ENCODE measurements at regions not wholly inside any gene's neighbourhood (a gene's known extent, or its start where the extent isn't known, plus 50 kb on each side); places are given as distances from the start of the nearest gene placed in this dataset.
"Not testable (repeated sequence)": the region's sequence is repeated elsewhere in the genome, so short reads cannot be mapped to it uniquely, and the experiment has no call there.

DNA sequence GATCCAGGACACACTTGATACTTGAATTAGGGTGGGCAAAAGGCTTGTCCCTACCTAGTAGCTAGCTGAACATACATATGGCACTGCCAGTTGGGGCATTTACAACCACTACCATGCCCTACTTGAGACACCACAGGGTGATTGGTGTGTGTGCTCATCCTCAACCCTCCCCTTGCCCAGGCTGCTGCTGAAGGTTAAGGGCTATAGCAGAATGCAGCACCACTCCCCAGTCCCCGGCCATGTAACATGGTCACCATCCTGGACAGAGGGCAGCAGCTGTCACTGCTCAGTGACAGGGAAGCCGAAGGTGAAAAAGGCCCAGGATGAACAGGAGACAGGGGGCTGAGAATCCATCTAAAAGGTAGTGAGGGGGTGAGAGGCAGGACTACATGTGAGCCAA lies 273.9 kb upstream of the SGCD start:
- no peak for DNase-seq (ENCODE audit: low read depth, low spot score)
- H3K27ac ChIP-seq, result no peak overlapping the region

DNA sequence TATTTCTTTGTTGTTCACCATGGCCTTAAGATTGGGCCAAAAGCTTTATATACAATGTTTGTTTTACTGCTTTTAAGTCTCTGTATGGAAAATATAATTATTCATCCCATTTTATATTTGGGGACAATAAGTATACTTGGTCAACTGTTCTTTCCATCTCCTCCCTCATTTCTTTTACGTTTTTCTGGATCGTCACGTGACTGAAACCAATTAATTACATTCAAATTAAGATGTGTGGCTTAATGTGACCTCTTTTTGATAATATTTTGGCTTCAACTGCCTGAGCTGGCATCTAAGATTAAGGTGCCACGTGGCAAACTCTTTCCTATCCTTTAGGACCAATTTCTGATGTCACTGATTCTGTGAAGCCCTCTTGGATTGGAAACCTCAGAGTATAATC lies 250.1 kb upstream of the SGCD start:
- no peak for DNase-seq (ENCODE audit: low read depth, low spot score)
- no peak overlapping the region for H3K27ac ChIP-seq

DNA sequence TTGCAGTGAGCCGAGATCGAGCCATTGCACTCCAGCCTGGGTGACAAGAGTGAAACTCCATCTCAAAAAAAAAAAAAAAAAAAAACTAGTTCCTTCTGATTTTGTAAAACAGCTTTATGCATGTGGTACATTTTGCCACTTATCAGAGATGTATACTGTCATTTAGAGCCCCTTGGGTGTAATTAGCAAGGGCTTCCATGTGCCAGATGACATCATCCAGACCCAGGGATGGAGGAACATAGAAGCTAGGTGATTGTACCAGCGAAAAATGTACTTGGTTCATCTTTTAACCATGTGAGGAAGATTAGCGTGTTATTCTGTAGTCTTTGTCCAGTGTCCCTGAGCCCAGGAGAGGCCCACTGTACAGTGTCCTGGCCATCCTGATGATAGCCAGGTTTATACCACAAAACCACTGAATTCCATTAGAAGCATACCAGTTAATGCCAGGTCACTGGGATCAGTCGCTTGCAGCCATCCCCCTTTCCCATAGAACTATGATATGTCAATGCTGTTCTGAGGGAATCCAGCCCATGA lies 239.3 kb upstream of the SGCD start:
- no peak for DNase-seq (ENCODE audit: low read depth, low spot score)
- H3K27ac ChIP-seq, result no peak overlapping the region

DNA sequence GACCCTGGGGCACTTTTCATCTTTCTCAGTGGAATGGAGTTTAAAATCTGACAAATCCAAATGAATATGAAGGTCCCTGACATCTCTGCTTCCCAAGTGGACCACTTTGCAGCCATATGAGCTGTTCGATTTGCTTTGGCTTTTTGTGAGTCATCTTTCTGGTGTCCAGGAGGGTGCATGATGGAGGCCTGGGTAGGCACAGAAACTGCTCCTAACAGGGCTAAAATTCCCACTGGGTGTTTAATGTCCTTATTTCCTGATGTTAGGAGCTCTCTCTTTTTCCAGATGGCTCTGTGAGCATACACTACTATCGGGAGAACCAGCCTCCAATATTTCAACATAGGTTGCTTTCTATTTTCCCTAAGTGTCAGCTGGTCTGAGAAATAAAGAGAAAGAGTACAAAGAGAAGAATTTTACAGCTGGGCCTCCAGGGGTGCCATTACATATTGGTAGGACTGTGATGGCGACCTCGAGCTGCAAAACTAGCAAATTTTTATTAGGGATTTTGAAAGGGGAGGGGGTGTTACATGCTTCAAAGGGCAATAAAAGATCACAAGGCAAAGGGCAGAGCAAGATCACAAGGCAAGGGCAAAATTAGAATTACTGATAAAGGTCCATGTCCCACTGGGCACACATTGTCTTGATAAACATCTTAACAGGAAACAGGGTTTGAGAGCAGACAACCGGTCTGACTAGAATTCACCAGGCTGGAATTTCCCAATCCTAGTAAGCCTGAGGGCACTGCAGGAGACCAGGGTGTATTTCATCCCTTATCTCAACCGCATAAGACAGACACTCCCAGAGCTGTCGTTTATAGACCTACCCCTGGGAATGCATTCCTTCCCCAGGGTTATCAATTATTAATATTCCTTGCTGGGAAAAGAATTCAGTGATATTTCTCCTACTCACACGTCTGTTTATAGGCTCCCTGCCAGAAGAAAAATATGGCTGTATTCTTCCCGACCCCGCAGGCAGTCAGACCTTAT lies 236.7 kb upstream of the SGCD start:
- not testable (repeated sequence) for DNase-seq (ENCODE audit: low read depth, low spot score)

DNA sequence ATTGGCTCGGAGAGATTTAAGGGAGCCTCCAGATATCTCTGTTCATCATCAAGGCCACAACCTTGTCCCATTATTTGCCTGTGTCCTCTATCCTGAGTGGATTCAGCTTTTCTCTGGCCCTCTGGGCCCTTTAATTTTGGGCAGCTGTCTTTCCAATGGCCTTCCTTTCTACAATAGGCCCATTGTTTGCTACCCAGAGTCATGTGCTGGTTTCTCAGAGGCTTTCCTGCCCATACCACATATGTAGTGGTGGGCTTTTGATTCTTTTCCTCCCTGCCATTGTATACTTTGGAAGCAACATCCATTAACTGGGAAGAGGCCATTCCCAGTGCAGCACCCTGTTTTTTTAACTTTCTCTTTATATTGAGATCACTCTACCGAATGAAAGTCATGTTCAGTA lies 233.9 kb upstream of the SGCD start:
- no peak for DNase-seq (ENCODE audit: low read depth, low spot score)
- no peak overlapping the region for H3K27ac ChIP-seq

More for the DNA sequence above, 236.7 kb upstream of the SGCD start:
- not testable (repeated sequence) for H3K27ac ChIP-seq

DNA sequence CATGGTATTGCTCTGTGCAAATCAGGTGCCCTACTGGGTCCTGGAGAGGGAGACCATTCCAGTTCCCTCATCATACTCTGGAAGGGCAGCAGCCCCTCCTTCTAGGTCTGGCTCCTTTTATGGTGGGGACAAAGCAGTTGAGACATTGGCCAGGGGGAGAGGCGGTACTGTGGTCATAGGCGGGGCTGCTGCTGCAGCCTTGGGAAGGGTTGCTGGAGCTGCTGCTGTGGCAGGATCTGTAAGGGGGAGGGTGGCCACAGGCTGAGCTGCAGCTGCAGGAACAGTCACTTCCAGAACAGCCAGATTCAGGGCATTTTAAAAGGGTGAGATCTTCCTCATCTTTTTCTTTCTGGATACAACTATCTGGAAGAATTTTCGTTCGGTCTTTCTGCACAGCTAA lies 233.0 kb upstream of the SGCD start:
- DNase-seq (ENCODE audit: low read depth, low spot score), result no peak
- no peak overlapping the region for H3K27ac ChIP-seq

DNA sequence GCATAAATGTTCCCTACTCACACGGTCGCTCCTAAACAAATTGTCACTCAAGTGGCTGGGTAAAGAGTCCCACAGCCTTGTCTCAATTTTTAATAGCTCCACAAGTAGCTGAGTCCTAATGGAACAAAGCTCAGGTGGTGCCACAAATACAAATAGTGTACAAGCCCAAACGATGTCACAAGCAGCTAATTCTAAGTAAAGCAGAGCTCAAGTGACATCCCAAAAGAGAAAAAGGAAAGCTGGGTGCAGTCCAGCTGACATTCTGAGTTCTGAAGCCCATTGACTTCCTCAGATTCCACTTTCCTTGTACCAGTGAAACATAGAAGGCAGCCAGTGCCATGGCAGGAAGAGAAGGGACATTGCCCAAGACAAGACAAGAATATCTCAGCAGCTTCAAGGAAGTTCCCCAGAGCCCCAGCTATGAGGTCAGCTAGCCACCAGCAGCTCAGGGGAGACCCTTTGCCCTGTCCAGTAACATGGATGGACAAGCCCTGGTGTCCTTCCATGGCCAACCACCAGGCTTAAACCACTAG lies 231.2 kb upstream of the SGCD start:
- no peak overlapping the region for H3K27ac ChIP-seq
- DNase-seq (ENCODE audit: low read depth, low spot score), result no peak

DNA sequence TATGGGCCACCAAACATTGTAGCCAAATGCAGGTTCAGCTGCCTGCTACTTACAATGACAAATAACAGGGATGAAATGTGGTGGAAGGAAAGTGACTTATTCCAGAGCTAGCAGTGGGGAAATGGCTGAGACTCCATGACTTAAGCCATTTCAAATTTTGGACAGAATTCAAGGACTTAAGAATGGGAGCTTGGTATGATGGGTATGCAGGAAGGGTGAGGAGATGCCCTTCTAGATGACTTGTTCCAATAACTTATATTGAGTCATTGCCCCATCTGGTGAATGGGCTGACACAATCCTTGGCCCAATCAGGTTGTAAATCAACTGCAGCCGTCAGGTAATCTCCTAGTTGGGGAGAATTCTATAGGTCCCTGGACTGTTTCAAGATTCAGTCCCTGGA lies 230.7 kb upstream of the SGCD start:
- H3K27ac ChIP-seq, result no peak overlapping the region
- DNase-seq (ENCODE audit: low read depth, low spot score), result no peak

DNA sequence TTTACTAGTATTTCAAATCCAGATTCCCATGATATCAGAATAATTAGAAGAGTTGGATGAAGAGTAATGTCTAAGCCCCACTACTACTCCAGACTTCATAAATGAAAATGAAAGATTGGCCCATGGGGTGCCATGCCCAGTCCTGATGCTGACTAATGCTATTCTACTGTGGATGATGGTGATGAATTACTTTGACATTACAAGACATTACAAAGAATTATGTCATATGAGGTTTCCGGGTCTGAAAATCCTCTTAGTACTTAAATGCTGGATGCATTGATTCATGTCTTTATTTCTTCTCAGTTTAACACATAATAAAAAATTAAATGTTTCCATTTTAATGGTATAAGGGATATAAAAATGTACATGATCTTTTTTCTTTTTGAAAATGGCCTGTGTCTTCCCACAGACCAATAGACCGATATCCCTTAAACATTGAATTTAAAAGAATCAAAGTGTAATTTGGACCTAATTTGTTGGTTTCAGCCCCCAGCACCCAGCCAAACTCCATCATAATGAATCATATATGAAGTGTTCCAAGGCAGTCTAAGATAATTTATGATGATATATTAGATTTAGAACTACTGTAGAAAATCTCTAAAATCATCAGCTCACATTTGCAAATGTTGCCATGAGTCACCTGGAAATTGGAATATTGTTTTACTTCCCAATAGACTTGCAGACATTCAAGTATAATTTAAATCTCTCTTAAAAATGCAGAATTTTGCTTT lies 223.6 kb upstream of the SGCD start:
- H3K27ac ChIP-seq, result peak overlapping the region; percentile 52
- no peak for DNase-seq (ENCODE audit: low read depth, low spot score)

DNA sequence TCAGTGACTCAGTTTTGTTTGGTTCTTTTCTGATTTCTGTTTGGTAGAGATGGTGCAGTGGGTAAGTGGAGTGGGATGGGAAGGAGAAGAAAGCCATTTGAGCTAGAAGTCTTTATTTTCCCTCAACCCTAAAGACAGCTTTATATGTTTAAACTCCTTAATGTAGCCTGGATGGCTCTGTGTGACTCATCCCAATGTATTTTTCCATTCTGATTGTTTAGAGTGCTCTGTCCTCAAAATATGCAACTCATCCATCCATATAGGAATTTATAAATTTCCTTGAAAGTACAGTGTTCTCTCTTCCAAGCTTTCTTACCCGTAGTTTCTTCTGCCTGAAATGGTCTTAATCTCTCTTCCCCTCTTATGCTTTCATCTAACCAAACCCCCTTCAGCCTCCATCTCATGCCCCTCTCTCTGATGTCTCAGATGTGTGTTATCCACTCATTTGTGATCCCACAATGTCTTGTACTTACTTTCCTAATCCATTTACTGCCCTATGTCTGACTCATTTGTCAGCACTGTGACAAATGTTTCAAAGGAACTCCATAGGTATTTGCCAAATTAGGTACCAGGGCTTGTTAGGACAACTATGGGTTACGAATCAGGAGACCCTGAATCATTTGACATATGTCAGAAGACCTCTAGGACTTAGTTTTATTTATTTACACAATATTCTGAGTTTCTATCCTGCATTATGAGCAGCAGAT lies 217.5 kb upstream of the SGCD start:
- DNase-seq (ENCODE audit: low read depth, low spot score), result no peak
- H3K27ac ChIP-seq, result no peak overlapping the region

DNA sequence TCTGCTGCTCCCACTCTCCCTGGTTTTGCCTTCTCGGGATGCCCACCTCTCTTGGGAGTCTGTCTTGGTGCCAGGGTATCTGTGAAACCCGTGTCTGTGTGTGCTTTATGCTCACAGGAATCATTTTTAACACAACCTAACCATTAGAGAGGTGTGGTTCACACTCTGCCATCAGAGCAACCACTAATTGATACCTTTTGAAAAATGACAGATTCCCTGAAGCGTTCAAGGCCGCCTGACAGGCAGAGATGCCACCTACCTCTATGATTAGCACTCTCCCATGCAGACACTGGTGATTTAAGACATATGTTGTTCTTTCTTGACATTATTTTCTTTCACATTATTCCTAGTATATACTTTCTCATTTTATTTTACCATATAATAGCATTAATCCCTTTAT lies 207.3 kb upstream of the SGCD start:
- DNase-seq (ENCODE audit: low read depth, low spot score), result no peak
- H3K27ac ChIP-seq, result no peak overlapping the region

DNA sequence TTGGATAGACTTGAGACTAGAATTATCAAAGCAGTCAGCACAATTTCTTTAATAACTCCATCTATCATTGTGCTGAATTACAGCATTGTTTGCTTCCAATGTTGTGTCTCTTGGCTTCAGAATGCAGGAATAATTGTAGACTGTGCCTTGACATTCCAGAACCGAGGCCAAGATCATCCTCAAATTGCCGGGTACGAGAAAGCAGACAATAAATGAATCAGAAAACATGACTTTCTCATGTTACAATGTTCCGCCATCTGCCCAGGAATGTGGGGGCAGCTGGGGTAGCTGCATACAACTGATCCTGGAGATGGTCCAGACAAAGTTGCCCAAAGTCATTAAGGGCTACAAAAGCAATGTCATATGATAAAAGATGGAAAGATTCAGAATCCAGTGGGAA lies 206.2 kb upstream of the SGCD start:
- H3K27ac ChIP-seq, result no peak overlapping the region
- no peak for DNase-seq (ENCODE audit: low read depth, low spot score)

DNA sequence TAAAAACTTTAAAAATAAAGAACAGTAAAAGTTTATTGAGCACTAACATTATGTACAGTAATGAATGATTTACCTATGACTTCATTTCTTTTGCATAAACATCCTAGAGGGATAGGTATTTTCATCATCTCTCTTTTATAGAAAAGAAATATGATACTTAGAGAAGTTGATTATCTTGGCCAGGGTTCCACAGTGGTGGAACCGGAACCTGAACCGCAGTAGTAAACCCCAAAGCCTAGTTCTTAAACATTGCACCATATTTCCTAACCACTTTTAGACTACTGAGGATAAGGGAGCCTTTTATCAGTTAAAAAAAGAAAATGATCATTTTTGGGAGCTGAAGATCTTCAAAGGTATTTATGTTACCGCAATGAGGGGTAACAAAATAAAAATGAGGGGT lies 205.7 kb upstream of the SGCD start:
- peak; percentile 26 for DNase-seq (ENCODE audit: low read depth, low spot score)
- no peak overlapping the region for H3K27ac ChIP-seq

DNA sequence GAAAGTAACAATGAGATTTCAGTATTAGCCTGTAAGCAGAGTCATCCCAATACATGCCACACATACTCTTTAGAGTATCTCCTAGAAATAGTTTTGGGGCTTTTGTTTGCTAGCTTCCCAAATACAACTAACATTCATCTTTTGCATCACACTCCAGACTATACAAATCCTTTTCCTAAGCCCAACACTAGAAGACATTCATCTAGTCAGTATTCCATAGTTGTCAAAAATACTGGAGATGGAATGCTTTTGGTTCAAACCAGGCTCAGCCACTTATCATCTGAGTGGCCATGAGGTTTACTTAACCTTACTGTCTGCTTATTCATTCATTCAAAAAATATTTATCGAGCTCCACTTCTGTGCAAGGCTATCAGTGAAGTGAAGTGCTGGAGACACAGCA lies 205.1 kb upstream of the SGCD start:
- no peak overlapping the region for H3K27ac ChIP-seq
- DNase-seq (ENCODE audit: low read depth, low spot score), result no peak

DNA sequence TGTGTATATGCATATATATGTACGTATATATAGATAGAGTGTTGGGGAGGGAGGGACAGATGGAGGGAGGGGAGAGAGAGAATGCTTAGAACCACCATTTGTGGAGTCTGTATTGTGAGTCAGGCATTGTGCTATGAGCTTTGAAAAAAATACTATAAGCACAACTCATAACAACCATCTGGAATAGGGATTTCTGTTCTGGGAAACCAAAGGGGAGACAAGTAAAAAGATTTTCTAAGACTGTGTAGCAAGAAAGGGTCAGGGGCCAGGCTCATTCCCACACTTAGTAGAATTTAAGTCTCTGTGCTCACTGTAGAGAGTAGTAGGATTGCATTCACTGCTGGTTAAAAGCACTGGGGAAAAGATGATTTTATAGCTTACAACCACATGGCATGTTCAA lies 202.3 kb upstream of the SGCD start:
- DNase-seq (ENCODE audit: low read depth, low spot score), result no peak
- no peak overlapping the region for H3K27ac ChIP-seq

DNA sequence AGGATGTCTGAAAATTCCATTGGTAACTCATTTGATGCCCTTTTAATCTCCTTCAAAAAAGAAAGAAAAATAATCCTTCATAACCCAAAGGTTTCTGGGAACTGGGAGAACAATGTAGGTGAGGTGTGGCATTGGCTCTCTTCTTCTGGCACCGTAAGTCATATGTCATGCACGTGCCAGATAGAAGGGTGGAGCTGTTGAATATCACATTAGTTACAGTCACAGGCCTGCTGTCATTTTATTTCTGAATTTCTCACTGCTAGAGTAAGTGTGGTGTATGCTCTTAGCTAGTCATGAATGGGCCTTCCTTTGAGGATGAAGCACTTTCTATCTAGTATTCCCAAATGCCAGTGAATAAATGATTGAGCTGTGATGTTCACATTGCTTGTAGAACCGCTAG lies 201.8 kb upstream of the SGCD start:
- no peak overlapping the region for H3K27ac ChIP-seq
- no peak for DNase-seq (ENCODE audit: low read depth, low spot score)

DNA sequence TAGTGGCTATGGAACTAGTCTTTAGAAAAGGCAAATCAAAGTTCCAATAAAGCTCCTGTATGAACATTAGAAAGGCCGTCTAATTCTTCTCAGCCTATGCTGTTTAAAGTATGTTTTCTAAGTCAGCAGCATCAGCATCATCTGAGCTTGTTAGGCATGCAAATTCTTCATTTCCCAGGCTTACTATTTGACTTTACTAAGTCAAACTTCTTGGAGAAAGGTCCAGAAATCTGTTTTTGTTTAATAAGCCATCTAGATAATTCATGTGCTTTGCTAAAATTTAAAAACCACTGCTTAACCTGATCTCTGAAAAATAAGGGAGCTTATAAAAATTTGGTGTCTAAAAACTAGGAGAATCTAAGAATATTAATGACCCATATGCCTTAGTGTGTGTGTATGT lies 200.2 kb upstream of the SGCD start:
- no peak overlapping the region for H3K27ac ChIP-seq
- no peak for DNase-seq (ENCODE audit: low read depth, low spot score)

DNA sequence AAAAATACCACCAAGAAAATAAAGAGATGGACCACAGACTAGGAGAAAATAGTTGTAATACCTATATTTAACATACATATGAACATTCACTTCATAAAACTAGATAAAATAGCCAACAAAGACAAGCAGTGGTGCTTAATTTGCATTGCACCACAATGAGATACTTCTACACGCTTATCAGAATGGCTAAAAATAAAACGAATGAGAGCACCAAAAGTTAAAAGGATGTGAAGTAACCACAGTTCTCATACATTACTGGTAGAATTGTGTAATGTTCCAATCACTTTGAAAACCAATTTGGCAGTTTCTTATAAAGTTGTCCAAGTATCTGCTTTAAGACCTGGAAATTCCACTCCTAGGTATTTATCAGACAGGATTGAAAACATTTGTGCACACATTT lies 198.9 kb upstream of the SGCD start:
- no peak for DNase-seq (ENCODE audit: low read depth, low spot score)
- no peak overlapping the region for H3K27ac ChIP-seq

DNA sequence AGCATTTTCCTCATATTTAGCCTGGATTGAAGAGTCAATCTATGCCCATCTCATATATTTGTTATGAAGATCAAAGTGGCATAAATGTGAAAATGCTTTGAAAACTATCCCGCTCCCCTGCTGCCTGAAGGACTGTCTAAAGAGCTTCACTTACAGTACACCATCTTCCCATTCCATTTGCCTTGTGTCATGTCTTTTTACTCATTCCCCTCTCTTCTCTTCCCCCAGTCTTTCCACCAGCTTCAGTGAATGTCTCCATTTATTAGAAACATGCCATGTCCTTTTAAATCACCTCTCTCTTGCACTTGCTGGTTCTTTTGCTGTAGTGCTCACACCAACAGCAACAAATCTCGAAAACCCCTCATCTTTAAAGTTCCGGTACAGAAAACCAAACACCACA lies 192.7 kb upstream of the SGCD start:
- no peak overlapping the region for H3K27ac ChIP-seq
- no peak for DNase-seq (ENCODE audit: low read depth, low spot score)

DNA sequence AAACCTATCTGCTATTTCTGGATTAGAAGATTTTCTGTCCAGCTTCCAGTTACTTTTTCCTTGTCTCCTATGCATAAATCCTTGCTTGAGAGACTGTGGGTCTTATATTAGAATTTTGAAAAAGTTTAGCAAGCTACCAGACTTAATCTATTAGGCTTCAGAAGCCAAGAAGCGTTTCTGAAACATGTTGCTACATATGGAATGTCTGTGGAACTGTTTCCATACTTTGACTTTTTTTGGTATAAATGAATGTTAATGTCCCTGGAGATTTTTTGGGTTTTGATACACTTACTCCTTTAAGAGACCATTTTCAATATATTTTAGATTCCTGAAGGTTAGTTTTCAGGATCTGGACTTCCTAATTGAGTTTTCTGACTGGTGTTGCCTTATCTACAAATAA lies 191.4 kb upstream of the SGCD start:
- H3K27ac ChIP-seq, result no peak overlapping the region
- no peak for DNase-seq (ENCODE audit: low read depth, low spot score)
